WTC11 (cell line): ENCODE measurements at regions not wholly inside any gene's neighbourhood (a gene's known extent, or its start where the extent isn't known, plus 50 kb on each side); places are given as distances from the start of the nearest gene placed in this dataset.

Experiments
- ATAC-seq: fragments of 200-7000 bp; cut with Tn5 transposase; 2 replicates; pipeline ENCODE4 v1.10.0; 2021; ENCODE audit warnings: mild to moderate bottlenecking, moderate library complexity
- CTCF ChIA-PET: fragments of 300-600 bp; sonication (Branson Sonifier 250); formaldehyde crosslinking; loops from one replicate; lab custom pipeline; 2021; ENCODE audit warnings: antibody characterized with exemption; lab: Charles Lee
- POLR2A ChIA-PET: fragments of 350-600 bp; sonication (Branson Sonifier 250); formaldehyde crosslinking; loops from one replicate; lab custom pipeline; 2021; ENCODE audit warnings: antibody characterized with exemption; lab: Charles Lee
- DNase-seq: peaks from one replicate; pipeline ENCODE4 v3.0.0; 2021; ENCODE audit warnings: low spot score
- H3K27ac Mint-ChIP-seq: 2 replicates; pipeline ENCODE4 v1.8.0; 2021; ENCODE audit warnings: mixed read lengths
- H3K27me3 Mint-ChIP-seq: 2 replicates; pipeline ENCODE4 v1.8.0; 2021; ENCODE audit warnings: low read depth, mild to moderate bottlenecking, moderate library complexity, mixed read lengths
- H3K36me3 Mint-ChIP-seq: 2 replicates; pipeline ENCODE4 v1.8.0; 2021; ENCODE audit warnings: mixed read lengths
- H3K4me1 Mint-ChIP-seq: 2 replicates; pipeline ENCODE4 v1.8.0; 2022; ENCODE audit warnings: mixed read lengths
- H3K4me3 Mint-ChIP-seq: 2 replicates; pipeline ENCODE4 v1.8.0; 2021; ENCODE audit warnings: mild to moderate bottlenecking, moderate library complexity, mixed read lengths
- H3K9me3 Mint-ChIP-seq: 2 replicates; pipeline ENCODE4 v1.8.0; 2021; ENCODE audit warnings: mixed read lengths
- CREM ChIP-seq: sonication (generic); formaldehyde crosslinking; IDR thresholded peaks from 2 replicates; pipeline ENCODE4 v1.8.1; 2022; ENCODE audit warnings: mild to moderate bottlenecking, missing genetic modification reagents, moderate library complexity
- FOXJ3 ChIP-seq: sonication (generic); formaldehyde crosslinking; IDR thresholded peaks from 2 replicates; pipeline ENCODE4 v1.9.0; 2021; ENCODE audit warnings: missing genetic modification reagents, mild to moderate bottlenecking, borderline replicate concordance
- GTF2I ChIP-seq: fragments of 250-450 bp; sonication (Bioruptor Pico); conservative IDR thresholded peaks from 2 replicates; pipeline ENCODE4 v1.4.0; 2021; ENCODE audit warnings: mild to moderate bottlenecking
- HMGA2 ChIP-seq: fragments of 250-450 bp; sonication (Bioruptor Pico); IDR thresholded peaks from 2 replicates; pipeline ENCODE4 v1.4.0; 2021; ENCODE audit warnings: mild to moderate bottlenecking, moderate library complexity
- NFE2L1 ChIP-seq: sonication (generic); formaldehyde crosslinking; IDR thresholded peaks from 2 replicates; pipeline ENCODE4 v1.8.1; 2023; ENCODE audit warnings: missing genetic modification reagents
- NR3C1 ChIP-seq: sonication (generic); formaldehyde crosslinking; conservative IDR thresholded peaks from 2 replicates; pipeline ENCODE4 v1.8.1; 2023; ENCODE audit warnings: low read depth, mild to moderate bottlenecking, missing genetic modification reagents
- SMAD4 ChIP-seq: sonication (generic); formaldehyde crosslinking; IDR thresholded peaks from 2 replicates; pipeline ENCODE4 v1.8.0; 2022; ENCODE audit warnings: mild to moderate bottlenecking, missing genetic modification reagents
- TF ChIP-seq, protein P1 (sequence below): sonication (generic); formaldehyde crosslinking; conservative IDR thresholded peaks from 2 replicates; pipeline ENCODE4 v1.8.1; 2022; ENCODE audit warnings: mild to moderate bottlenecking, missing genetic modification reagents
- TF ChIP-seq, protein P2 (sequence below): fragments of 250-450 bp; sonication (Bioruptor Pico); IDR thresholded peaks from 2 replicates; pipeline ENCODE4 v2.1.2; 2022; ENCODE audit warnings: mild to moderate bottlenecking, moderate library complexity
- TF ChIP-seq, protein P3 (sequence below): sonication (generic); formaldehyde crosslinking; conservative IDR thresholded peaks from 2 replicates; pipeline ENCODE4 v1.8.1; 2023; ENCODE audit warnings: mild to moderate bottlenecking, low read depth, missing genetic modification reagents, moderate library complexity
- TF ChIP-seq, protein P4 (sequence below): sonication (generic); formaldehyde crosslinking; IDR thresholded peaks from 2 replicates; pipeline ENCODE4 v1.8.1; 2022; ENCODE audit warnings: mild to moderate bottlenecking, missing genetic modification reagents, moderate library complexity, borderline replicate concordance
- TF ChIP-seq, protein P5 (sequence below): sonication (generic); formaldehyde crosslinking; IDR thresholded peaks from 2 replicates; pipeline ENCODE4 v1.8.1; 2023; ENCODE audit warnings: mild to moderate bottlenecking, moderate library complexity, missing genetic modification reagents
- TF ChIP-seq, protein P6 (sequence below): sonication (generic); formaldehyde crosslinking; IDR thresholded peaks from 2 replicates; pipeline ENCODE4 v1.8.0; 2022; ENCODE audit warnings: mild to moderate bottlenecking, missing genetic modification reagents
- TF ChIP-seq, protein P7 (sequence below): fragments of 250-450 bp; sonication (Bioruptor Pico); IDR thresholded peaks from 2 replicates; pipeline ENCODE4 v1.9.0; 2021; ENCODE audit warnings: mild to moderate bottlenecking

DNA sequence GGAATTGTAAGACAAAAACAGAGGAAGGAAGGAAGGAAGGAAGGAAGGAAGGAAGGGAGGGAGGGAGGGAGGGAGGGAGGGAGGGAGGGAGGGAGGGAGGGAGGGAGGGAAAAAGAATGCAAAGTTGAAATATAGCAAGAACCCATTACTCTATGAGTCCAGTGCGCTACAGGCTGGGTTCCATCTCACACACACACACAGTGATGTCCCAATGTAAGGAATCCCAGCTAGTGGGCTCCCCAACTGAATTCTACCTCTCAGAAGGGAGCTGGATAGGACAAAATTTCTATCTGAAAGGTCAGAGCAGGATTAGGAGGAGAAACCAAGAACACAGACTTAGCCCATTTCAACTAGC is 173.4 kb downstream of the DAD1 start:
- DNase-seq = no peak
- no peak overlapping the region for H3K4me3 Mint-ChIP-seq
- H3K4me1 Mint-ChIP-seq = peaks cover 26% of the 10 kb centered on the region
- ATAC-seq = no peak
- ChIA-PET CTCF (no interaction called here), POLR2A (no interaction called here)
- H3K9me3 Mint-ChIP-seq = peaks cover 4% of the 10 kb centered on the region
- no peaks in the 10 kb centered on the region for H3K36me3 Mint-ChIP-seq
- H3K27me3 Mint-ChIP-seq = no peaks in the 10 kb centered on the region
- H3K27ac Mint-ChIP-seq = no peak overlapping the region
- TF ChIP-seq, protein P1, sequence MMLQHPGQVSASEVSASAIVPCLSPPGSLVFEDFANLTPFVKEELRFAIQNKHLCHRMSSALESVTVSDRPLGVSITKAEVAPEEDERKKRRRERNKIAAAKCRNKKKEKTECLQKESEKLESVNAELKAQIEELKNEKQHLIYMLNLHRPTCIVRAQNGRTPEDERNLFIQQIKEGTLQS = no peak
- TF ChIP-seq, protein P2, sequence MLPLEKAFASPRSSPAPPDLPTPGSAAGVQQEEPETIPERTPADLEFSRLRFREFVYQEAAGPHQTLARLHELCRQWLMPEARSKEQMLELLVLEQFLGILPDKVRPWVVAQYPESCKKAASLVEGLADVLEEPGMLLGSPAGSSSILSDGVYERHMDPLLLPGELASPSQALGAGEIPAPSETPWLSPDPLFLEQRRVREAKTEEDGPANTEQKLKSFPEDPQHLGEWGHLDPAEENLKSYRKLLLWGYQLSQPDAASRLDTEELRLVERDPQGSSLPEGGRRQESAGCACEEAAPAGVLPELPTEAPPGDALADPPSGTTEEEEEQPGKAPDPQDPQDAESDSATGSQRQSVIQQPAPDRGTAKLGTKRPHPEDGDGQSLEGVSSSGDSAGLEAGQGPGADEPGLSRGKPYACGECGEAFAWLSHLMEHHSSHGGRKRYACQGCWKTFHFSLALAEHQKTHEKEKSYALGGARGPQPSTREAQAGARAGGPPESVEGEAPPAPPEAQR (CRISPR knock-in tag) = no peak
- TF ChIP-seq, protein P3, sequence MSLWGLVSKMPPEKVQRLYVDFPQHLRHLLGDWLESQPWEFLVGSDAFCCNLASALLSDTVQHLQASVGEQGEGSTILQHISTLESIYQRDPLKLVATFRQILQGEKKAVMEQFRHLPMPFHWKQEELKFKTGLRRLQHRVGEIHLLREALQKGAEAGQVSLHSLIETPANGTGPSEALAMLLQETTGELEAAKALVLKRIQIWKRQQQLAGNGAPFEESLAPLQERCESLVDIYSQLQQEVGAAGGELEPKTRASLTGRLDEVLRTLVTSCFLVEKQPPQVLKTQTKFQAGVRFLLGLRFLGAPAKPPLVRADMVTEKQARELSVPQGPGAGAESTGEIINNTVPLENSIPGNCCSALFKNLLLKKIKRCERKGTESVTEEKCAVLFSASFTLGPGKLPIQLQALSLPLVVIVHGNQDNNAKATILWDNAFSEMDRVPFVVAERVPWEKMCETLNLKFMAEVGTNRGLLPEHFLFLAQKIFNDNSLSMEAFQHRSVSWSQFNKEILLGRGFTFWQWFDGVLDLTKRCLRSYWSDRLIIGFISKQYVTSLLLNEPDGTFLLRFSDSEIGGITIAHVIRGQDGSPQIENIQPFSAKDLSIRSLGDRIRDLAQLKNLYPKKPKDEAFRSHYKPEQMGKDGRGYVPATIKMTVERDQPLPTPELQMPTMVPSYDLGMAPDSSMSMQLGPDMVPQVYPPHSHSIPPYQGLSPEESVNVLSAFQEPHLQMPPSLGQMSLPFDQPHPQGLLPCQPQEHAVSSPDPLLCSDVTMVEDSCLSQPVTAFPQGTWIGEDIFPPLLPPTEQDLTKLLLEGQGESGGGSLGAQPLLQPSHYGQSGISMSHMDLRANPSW (CRISPR knock-in tag) = no peak
- no peak for TF ChIP-seq FOXJ3 (CRISPR knock-in tag)
- TF ChIP-seq NR3C1 = no peak
- TF ChIP-seq SMAD4 = no peak
- TF ChIP-seq CREM (CRISPR knock-in tag) = no peak
- no peak for TF ChIP-seq GTF2I (CRISPR knock-in tag)
- TF ChIP-seq, protein P4, sequence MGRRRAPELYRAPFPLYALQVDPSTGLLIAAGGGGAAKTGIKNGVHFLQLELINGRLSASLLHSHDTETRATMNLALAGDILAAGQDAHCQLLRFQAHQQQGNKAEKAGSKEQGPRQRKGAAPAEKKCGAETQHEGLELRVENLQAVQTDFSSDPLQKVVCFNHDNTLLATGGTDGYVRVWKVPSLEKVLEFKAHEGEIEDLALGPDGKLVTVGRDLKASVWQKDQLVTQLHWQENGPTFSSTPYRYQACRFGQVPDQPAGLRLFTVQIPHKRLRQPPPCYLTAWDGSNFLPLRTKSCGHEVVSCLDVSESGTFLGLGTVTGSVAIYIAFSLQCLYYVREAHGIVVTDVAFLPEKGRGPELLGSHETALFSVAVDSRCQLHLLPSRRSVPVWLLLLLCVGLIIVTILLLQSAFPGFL (CRISPR knock-in tag) = no peak
- no peak for TF ChIP-seq HMGA2 (CRISPR knock-in tag)
- no peak for TF ChIP-seq NFE2L1 (CRISPR knock-in tag)
- TF ChIP-seq, protein P5, sequence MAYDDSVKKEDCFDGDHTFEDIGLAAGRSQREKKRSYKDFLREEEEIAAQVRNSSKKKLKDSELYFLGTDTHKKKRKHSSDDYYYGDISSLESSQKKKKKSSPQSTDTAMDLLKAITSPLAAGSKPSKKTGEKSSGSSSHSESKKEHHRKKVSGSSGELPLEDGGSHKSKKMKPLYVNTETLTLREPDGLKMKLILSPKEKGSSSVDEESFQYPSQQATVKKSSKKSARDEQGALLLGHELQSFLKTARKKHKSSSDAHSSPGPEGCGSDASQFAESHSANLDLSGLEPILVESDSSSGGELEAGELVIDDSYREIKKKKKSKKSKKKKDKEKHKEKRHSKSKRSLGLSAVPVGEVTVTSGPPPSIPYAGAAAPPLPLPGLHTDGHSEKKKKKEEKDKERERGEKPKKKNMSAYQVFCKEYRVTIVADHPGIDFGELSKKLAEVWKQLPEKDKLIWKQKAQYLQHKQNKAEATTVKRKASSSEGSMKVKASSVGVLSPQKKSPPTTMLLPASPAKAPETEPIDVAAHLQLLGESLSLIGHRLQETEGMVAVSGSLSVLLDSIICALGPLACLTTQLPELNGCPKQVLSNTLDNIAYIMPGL = no peak
- TF ChIP-seq, protein P6, sequence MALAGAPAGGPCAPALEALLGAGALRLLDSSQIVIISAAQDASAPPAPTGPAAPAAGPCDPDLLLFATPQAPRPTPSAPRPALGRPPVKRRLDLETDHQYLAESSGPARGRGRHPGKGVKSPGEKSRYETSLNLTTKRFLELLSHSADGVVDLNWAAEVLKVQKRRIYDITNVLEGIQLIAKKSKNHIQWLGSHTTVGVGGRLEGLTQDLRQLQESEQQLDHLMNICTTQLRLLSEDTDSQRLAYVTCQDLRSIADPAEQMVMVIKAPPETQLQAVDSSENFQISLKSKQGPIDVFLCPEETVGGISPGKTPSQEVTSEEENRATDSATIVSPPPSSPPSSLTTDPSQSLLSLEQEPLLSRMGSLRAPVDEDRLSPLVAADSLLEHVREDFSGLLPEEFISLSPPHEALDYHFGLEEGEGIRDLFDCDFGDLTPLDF = no peak
- TF ChIP-seq, protein P7, sequence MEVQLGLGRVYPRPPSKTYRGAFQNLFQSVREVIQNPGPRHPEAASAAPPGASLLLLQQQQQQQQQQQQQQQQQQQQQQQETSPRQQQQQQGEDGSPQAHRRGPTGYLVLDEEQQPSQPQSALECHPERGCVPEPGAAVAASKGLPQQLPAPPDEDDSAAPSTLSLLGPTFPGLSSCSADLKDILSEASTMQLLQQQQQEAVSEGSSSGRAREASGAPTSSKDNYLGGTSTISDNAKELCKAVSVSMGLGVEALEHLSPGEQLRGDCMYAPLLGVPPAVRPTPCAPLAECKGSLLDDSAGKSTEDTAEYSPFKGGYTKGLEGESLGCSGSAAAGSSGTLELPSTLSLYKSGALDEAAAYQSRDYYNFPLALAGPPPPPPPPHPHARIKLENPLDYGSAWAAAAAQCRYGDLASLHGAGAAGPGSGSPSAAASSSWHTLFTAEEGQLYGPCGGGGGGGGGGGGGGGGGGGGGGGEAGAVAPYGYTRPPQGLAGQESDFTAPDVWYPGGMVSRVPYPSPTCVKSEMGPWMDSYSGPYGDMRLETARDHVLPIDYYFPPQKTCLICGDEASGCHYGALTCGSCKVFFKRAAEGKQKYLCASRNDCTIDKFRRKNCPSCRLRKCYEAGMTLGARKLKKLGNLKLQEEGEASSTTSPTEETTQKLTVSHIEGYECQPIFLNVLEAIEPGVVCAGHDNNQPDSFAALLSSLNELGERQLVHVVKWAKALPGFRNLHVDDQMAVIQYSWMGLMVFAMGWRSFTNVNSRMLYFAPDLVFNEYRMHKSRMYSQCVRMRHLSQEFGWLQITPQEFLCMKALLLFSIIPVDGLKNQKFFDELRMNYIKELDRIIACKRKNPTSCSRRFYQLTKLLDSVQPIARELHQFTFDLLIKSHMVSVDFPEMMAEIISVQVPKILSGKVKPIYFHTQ = no peak
